ENCODE measurements at regions not wholly inside any gene's neighbourhood (a gene's known extent, or its start where the extent isn't known, plus 50 kb on each side); places are given as distances from the start of the nearest gene placed in this dataset.

DNA sequence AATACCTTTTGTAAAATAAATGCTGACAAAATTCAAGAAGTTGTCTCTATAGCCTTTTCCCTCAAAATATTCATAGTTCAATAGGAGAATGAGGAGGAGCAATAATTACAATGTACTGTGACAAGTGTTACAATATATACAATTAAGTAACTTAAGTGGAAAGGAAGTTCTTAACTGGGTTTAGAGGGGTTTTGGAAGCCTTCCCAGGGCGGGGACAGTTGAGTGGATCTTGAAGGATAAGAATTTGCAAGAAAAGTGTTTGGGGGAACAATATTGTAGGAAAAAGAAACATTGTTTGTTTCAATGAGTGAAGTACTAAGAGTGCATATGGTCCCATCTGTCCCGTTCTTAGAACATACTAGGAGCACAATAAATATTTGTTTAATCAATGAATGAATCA, 165.2 kb upstream of the PLSCR5 start:
- TF ChIP-seq, protein P1, sequence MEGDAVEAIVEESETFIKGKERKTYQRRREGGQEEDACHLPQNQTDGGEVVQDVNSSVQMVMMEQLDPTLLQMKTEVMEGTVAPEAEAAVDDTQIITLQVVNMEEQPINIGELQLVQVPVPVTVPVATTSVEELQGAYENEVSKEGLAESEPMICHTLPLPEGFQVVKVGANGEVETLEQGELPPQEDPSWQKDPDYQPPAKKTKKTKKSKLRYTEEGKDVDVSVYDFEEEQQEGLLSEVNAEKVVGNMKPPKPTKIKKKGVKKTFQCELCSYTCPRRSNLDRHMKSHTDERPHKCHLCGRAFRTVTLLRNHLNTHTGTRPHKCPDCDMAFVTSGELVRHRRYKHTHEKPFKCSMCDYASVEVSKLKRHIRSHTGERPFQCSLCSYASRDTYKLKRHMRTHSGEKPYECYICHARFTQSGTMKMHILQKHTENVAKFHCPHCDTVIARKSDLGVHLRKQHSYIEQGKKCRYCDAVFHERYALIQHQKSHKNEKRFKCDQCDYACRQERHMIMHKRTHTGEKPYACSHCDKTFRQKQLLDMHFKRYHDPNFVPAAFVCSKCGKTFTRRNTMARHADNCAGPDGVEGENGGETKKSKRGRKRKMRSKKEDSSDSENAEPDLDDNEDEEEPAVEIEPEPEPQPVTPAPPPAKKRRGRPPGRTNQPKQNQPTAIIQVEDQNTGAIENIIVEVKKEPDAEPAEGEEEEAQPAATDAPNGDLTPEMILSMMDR (conservative IDR thresholded peaks at IDR 0.05; ENCODE audit: low read depth, low read length) = no peak
- no peak for TF ChIP-seq EZH2 (IDR thresholded peaks at IDR 0.05; ENCODE audit: low read length, unreplicated experiment)
- TF ChIP-seq EZH2phosphoT487 (IDR thresholded peaks at IDR 0.05; ENCODE audit: borderline replicate concordance, low read length) = no peak
